Amygdala (tissue), 56 donors: ENCODE measurements at regions not wholly inside any gene's neighbourhood (a gene's known extent, or its start where the extent isn't known, plus 50 kb on each side); places are given as distances from the start of the nearest gene placed in this dataset.
"Not testable (repeated sequence)": the region's sequence is repeated elsewhere in the genome, so short reads cannot be mapped to it uniquely, and the experiment has no call there.

Experiments
- DNase-seq, 56 donors: peaks; one replicate each; lab custom pipeline; 2025; lab: John Stamatoyannopoulos, UW

- DNase-seq, result peak in 1 of 56 donors; percentile 16
These were observed 237.5 kb upstream of the IRAK1BP1 start for GRCh38 chr6:78629836-78630235.

- no peak for DNase-seq
These were observed 235.4 kb upstream of the IRAK1BP1 start for GRCh38 chr6:78631976-78632375.

- no peak for DNase-seq
These were observed 227.9 kb upstream of the IRAK1BP1 start for GRCh38 chr6:78639111-78640110.

- DNase-seq, result not testable (repeated sequence)
These were observed 223.4 kb upstream of the IRAK1BP1 start for GRCh38 chr6:78643976-78644375.

- not testable (repeated sequence) for DNase-seq
These were observed 220.6 kb upstream of the IRAK1BP1 start for GRCh38 chr6:78646542-78647415.

GRCh38 chr6:78665819-78666218, 201.5 kb upstream of the IRAK1BP1 start:
- not testable (repeated sequence) for DNase-seq

GRCh38 chr6:78666764-78667163, 200.6 kb upstream of the IRAK1BP1 start:
- DNase-seq, result no peak

GRCh38 chr6:78670156-78670555, 197.2 kb upstream of the IRAK1BP1 start:
- DNase-seq, result no peak

- no peak for DNase-seq
These were observed 196.5 kb upstream of the IRAK1BP1 start for GRCh38 chr6:78670802-78671201.

GRCh38 chr6:78676069-78677007, 191.0 kb upstream of the IRAK1BP1 start:
- DNase-seq, result not testable (repeated sequence)

- no peak for DNase-seq
These were observed 178.7 kb upstream of the IRAK1BP1 start for GRCh38 chr6:78688668-78689067.

GRCh38 chr6:78693835-78694234, 173.5 kb upstream of the IRAK1BP1 start:
- DNase-seq, result no peak

- not testable (repeated sequence) for DNase-seq
These were observed 172.7 kb upstream of the IRAK1BP1 start for GRCh38 chr6:78694628-78695027.

- no peak for DNase-seq
These were observed 166.4 kb upstream of the IRAK1BP1 start for GRCh38 chr6:78700991-78701390.

- DNase-seq, result no peak
These were observed 165.9 kb upstream of the IRAK1BP1 start for GRCh38 chr6:78701407-78701806.

GRCh38 chr6:78709021-78709420, 158.3 kb upstream of the IRAK1BP1 start:
- DNase-seq, result no peak

- DNase-seq, result no peak
These were observed 153.8 kb upstream of the IRAK1BP1 start for GRCh38 chr6:78713564-78713963.

GRCh38 chr6:78744144-78744543, 123.2 kb upstream of the IRAK1BP1 start:
- DNase-seq, result no peak

GRCh38 chr6:78746457-78746856, 120.9 kb upstream of the IRAK1BP1 start:
- DNase-seq, result no peak

GRCh38 chr6:78749326-78749725, 118.0 kb upstream of the IRAK1BP1 start:
- no peak for DNase-seq
